Right lobe of liver (tissue), 4 donors: ENCODE measurements at regions not wholly inside any gene's neighbourhood (a gene's known extent, or its start where the extent isn't known, plus 50 kb on each side); places are given as distances from the start of the nearest gene placed in this dataset.

Experiments used
- CTCF ChIP-seq, 4 donors: fragments of 200-600 bp in 3 of 4; fragments of 450-650 bp in 1 of 4; IDR thresholded peaks; one replicate each; pipeline versions ENCODE4 v1.5.1 to v1.8.0; 2016 to 2022; ENCODE audit warnings: antibody characterized with exemption in 4 of 4, mild to moderate bottlenecking in 2 of 4
- POLR2A ChIP-seq: fragments of 450-650 bp; IDR thresholded peaks from one replicate; pipeline ENCODE4 v1.6.1; 2017; ENCODE audit warnings: antibody characterized with exemption, mild to moderate bottlenecking
- donor health status: DM: no; HTN: no; CAD: no.
- donor health status: DM: no; HTN: no; CAD: no.
- donor health status: DM: no; HTN: yes; CAD: no.

GRCh38 chr2:185919155-185919554 lies 180.6 kb downstream of the FSIP2 start:
- TF ChIP-seq CTCF (IDR thresholded peaks at IDR 0.05) (no peak), POLR2A (no peak)
